Fibroblast of the aortic adventitia (primary cell): ENCODE measurements at regions not wholly inside any gene's neighbourhood (a gene's known extent, or its start where the extent isn't known, plus 50 kb on each side); places are given as distances from the start of the nearest gene placed in this dataset.

Experiments
- DNase-seq: peaks from one replicate; pipeline ENCODE4 v3.0.0-alpha.2; 2010; ENCODE audit warnings: low read depth
- H3K4me3 ChIP-seq: 2 replicates; pipeline ENCODE4 v1.5.1; 2011; ENCODE audit warnings: low read depth, mild to moderate bottlenecking, control low read depth, low read length, moderate library complexity
- TF ChIP-seq, protein P1 (sequence below): IDR thresholded peaks from 2 replicates; pipeline ENCODE4 v1.5.1; 2011; ENCODE audit warnings: mild to moderate bottlenecking, low read length, control low read depth, inconsistent platforms; ENCODE audit not compliant: insufficient read depth

DNA sequence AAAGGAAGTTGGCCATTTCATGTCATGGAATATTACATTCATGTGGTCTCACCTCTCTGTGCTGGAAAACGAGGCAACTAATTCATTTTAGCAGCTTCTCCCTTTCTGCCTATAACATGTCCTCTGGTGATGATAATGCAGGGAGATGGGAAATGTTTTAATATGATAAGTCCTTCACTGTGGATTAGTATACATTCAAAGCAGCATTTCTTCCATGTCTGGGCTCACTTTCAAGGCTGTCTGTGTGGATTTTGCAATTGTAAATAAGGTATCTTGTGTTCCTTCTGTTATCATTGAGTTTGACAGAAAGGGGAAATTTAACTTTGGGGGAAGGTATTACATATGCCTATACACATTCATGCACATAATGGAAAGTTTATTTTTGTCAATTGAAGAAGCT lies 374.7 kb upstream of the DAB1 start:
- no peak overlapping the region for H3K4me3 ChIP-seq
- DNase-seq = no peak
- TF ChIP-seq, protein P1, sequence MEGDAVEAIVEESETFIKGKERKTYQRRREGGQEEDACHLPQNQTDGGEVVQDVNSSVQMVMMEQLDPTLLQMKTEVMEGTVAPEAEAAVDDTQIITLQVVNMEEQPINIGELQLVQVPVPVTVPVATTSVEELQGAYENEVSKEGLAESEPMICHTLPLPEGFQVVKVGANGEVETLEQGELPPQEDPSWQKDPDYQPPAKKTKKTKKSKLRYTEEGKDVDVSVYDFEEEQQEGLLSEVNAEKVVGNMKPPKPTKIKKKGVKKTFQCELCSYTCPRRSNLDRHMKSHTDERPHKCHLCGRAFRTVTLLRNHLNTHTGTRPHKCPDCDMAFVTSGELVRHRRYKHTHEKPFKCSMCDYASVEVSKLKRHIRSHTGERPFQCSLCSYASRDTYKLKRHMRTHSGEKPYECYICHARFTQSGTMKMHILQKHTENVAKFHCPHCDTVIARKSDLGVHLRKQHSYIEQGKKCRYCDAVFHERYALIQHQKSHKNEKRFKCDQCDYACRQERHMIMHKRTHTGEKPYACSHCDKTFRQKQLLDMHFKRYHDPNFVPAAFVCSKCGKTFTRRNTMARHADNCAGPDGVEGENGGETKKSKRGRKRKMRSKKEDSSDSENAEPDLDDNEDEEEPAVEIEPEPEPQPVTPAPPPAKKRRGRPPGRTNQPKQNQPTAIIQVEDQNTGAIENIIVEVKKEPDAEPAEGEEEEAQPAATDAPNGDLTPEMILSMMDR = no peak

DNA sequence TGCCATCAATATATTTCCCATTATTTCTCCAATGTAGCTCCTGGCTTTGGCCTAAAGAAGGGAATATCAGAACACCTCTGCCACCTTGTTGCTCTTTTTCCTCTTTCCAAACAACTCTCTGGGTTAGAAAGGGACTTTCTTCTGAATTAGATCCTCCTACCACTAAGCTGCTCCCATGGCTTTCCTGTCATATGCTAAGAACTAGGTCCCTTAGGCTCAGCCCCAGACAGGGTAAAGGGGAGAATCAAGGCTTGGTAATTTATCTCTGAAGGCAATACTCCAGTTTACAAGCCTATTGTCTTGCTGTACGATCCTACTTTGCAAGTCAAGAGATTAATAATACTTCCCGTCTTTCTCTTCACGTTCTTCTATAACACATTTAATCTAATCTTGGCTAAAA lies 373.2 kb upstream of the DAB1 start:
- no peak overlapping the region for H3K4me3 ChIP-seq
- no peak for DNase-seq
- TF ChIP-seq, protein P1 = no peak

DNA sequence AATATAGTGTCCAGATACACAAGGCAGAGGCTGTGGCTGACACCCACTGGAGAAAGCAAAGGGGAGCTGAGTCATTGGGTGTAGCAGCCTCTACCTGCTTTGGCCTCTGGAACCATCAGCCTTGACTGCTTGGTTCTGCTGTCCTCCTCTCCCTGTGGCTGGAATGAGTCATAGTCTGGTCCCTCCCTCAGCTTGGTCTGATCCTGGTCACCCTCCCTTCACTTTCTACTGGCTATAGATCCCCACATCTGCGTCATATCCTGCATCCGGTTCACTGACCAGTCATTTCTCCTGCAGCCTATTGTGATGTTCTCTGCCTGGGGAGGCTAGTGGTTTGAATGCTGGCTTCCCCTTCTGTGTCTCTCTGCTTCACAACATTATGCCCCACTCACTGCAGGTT lies 372.8 kb upstream of the DAB1 start:
- H3K4me3 ChIP-seq = no peak overlapping the region
- DNase-seq = no peak
- TF ChIP-seq, protein P1 = no peak

DNA sequence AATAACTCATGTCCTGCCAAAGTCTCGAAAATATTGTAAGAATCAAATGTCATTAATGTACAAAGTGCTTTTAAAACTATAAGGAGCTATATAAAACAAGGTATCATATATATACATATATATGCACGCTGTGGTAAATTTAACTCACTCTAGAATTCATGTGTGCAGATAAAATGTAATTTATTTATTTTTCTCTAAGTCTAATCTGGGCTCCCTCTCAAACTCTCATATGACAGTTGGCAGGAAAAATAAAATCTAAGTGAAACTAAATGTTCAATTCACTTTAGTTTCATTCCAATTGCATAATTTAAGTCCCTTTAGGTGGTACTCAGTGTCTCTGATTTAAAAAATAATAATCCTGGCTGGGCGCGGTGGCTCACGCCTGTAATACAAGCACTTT lies 372.0 kb upstream of the DAB1 start:
- DNase-seq = no peak
- TF ChIP-seq, protein P1 = no peak
- no peak overlapping the region for H3K4me3 ChIP-seq

DNA sequence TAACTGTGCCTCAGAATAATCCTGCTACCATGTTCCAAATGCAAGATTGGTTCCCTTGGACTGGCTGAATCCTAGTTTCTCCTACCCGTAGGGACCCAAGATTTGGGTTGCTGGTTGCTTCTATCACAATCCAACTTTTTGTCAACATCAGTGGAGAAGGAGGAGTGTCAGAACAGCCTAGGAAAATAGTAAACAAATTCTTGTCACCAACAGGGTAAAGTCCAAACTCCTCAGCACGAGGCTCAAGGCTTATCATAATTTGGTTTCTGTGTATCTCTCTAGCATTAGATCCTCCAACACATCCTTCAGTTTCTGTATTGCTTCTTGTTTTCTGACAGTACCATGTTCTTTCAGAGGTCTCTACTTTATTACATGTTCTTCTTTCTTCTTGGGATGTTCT lies 370.2 kb upstream of the DAB1 start:
- TF ChIP-seq, protein P1 = no peak
- no peak for DNase-seq

DNA sequence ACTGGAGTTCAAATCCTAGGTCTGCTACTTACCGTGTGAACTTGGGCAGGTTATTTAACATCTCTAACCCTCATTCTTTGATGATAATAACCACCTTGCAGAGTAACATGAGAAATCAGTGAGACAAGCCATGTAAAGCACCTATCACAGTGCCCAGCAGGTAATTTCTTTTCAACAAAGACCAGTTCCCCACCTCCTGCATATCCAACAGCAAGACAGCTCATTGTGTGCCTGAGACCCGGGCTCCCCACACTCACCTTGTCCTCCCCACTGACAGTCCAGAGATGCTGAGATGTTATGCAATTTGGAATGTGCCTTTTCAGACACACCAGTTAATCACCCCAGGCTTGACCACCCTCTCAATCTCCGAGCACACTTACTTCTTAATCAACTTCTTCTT lies 367.6 kb upstream of the DAB1 start:
- no peak overlapping the region for H3K4me3 ChIP-seq
- TF ChIP-seq, protein P1 = no peak
- no peak for DNase-seq

More for the DNA sequence above, 370.2 kb upstream of the DAB1 start:
- H3K4me3 ChIP-seq = no peak overlapping the region

DNA sequence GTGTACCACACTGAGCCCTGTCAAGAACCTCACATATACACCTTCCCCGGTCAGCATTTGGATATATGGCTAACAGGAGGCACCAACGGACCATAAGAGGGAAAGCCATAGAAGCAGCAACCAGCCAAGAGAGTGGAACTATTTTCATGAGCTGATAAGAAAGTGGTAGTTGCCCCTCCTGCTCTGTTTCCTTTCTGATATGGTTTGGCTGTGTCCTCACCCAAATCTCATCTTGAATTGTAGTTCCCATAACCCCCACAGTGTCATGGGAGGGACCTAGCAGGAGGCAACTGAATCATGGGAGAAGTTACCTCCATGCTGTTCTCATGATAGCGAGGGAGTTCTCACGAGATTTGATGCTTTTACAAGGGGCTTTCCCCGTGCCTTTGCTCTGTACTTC lies 366.1 kb upstream of the DAB1 start:
- TF ChIP-seq, protein P1 = no peak
- no peak for DNase-seq
- H3K4me3 ChIP-seq = no peak overlapping the region
